ENCODE measurements at regions not wholly inside any gene's neighbourhood (a gene's known extent, or its start where the extent isn't known, plus 50 kb on each side); places are given as distances from the start of the nearest gene placed in this dataset.

DNA sequence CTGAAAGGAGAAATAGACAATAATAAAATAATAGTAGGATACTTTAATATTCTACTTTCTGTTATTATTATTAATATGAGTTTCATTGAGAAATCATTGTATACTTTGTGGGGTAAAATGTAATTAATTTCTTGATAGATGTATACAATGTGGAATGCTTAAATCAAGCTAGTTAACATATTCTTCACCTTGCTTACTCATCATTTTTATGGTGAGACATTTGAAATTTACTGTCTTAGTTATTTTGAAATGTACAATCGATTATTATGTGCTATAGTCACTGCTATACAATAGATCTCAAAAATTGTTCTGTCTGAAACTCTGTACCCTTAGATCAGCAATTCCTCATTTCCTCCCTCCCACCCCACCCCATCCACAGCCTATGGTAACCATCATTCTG is 720.3 kb downstream of the RNF144B start:
- BruUV-seq (replicated peaks) = no TSS peak
- POLR2A ChIA-PET = no interaction called here

More for the DNA sequence above, 720.3 kb downstream of the RNF144B start:
- no peaks in the 10 kb centered on the region for H3K36me3 ChIP-seq (ENCODE audit: control insufficient read depth in 1 of 2, insufficient read depth in 2 of 2, low read length in 2 of 2)
- TF ChIP-seq ZFX (IDR thresholded peaks at IDR 0.05) = no peak
- no peak for TF ChIP-seq SRF (IDR thresholded peaks at IDR 0.05; ENCODE audit: low read depth)
- TF ChIP-seq, protein P1, sequence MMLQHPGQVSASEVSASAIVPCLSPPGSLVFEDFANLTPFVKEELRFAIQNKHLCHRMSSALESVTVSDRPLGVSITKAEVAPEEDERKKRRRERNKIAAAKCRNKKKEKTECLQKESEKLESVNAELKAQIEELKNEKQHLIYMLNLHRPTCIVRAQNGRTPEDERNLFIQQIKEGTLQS (IDR thresholded peaks at IDR 0.05) = no peak
- no peak for TF ChIP-seq YY1 (IDR thresholded peaks at IDR 0.05; ENCODE audit: extremely low read depth, insufficient replicate concordance, low read depth, low read length)
- TF ChIP-seq MAX (IDR thresholded peaks at IDR 0.05) = no peak
- TF ChIP-seq SIN3A (IDR thresholded peaks at IDR 0.05; ENCODE audit: low read depth) = no peak
- TF ChIP-seq ZBTB33 (IDR thresholded peaks at IDR 0.05; ENCODE audit: extremely low read depth, insufficient replicate concordance, low read length) = no peak
- no peak for TF ChIP-seq JUND (IDR thresholded peaks at IDR 0.05)
- TF ChIP-seq POLR2A (IDR thresholded peaks at IDR 0.05; ENCODE audit: borderline replicate concordance, extremely low read depth, insufficient read depth, insufficient read length) = no peak
- no peak for TF ChIP-seq POLR2AphosphoS5 (IDR thresholded peaks at IDR 0.05; ENCODE audit: low read depth, low read length)
- no peak for TF ChIP-seq EZH2phosphoT487 (IDR thresholded peaks at IDR 0.05; ENCODE audit: borderline replicate concordance)
- no peak for TF ChIP-seq CTCF (IDR thresholded peaks at IDR 0.05 in 2 of 3, conservative IDR thresholded peaks at IDR 0.05 in 1 of 3; ENCODE audit: borderline replicate concordance in 1 of 3, insufficient read depth in 1 of 3, low read depth in 2 of 3, low read length in 2 of 3)
- no peak for TF ChIP-seq CEBPB (IDR thresholded peaks at IDR 0.05; ENCODE audit: low read depth)
- TF ChIP-seq ELF1 (IDR thresholded peaks at IDR 0.05; ENCODE audit: borderline replicate concordance, low read depth) = no peak
- TF ChIP-seq TCF7L2 (IDR thresholded peaks at IDR 0.05; ENCODE audit: borderline replicate concordance, extremely low read depth, insufficient read depth, insufficient read length) = no peak
- no peak for TF ChIP-seq EZH2 (IDR thresholded peaks at IDR 0.05)
- no peak for TF ChIP-seq RAD21 (IDR thresholded peaks at IDR 0.05; ENCODE audit: low read depth)
- TF ChIP-seq EGR1 (IDR thresholded peaks at IDR 0.05; ENCODE audit: low read depth) = no peak
- TF ChIP-seq SP1 (IDR thresholded peaks at IDR 0.05; ENCODE audit: low read depth) = no peak
- RAD21 ChIA-PET (ENCODE audit: low non-redundant PET in 1 of 2, low total read pairs in 2 of 2, uncharacterized antibody in 2 of 2, unreplicated experiment in 2 of 2) = no interaction called here
- intact Hi-C loops (cut with micrococcal nuclease) = no loop called here
- H3K27ac ChIP-seq (ENCODE audit: low read depth, low read length) = no peak overlapping the region
- DNase-seq (ENCODE audit: low read depth, low spot score) = no peak
- no peaks in the 10 kb centered on the region for H3K27me3 ChIP-seq (ENCODE audit: insufficient read depth, low read length)
- H3K4me2 ChIP-seq (ENCODE audit: low read length) = no peak overlapping the region
- no peak overlapping the region for H2AFZ ChIP-seq (ENCODE audit: low read depth, low read length, poor library complexity, severe bottlenecking)
- no peaks in the 10 kb centered on the region for H3K9me3 ChIP-seq (ENCODE audit: control insufficient read depth in 1 of 2, insufficient read depth in 1 of 2, low read depth in 1 of 2, low read length in 2 of 2)
- H3K9ac ChIP-seq (ENCODE audit: low read length) = no peak overlapping the region
- H3K9me2 ChIP-seq (ENCODE audit: insufficient read depth) = no peaks in the 10 kb centered on the region
- no peaks in the 10 kb centered on the region for H4K20me1 ChIP-seq (ENCODE audit: insufficient read depth)
- no peaks in the 10 kb centered on the region for H3K4me1 ChIP-seq (ENCODE audit: control insufficient read depth in 1 of 2, insufficient read depth in 2 of 2, low read length in 2 of 2)
- no peak for ATAC-seq
- no peak overlapping the region for H3K4me3 ChIP-seq (replicated peaks in 1 of 2; ENCODE audit: low read depth in 1 of 2, low read length in 2 of 2)
- no peaks in the 10 kb centered on the region for H3K79me2 ChIP-seq (ENCODE audit: insufficient read depth, low read length)
- CTCF ChIA-PET = no interaction called here
